ENCODE measurements at regions not wholly inside any gene's neighbourhood (a gene's known extent, or its start where the extent isn't known, plus 50 kb on each side); places are given as distances from the start of the nearest gene placed in this dataset.

DNA sequence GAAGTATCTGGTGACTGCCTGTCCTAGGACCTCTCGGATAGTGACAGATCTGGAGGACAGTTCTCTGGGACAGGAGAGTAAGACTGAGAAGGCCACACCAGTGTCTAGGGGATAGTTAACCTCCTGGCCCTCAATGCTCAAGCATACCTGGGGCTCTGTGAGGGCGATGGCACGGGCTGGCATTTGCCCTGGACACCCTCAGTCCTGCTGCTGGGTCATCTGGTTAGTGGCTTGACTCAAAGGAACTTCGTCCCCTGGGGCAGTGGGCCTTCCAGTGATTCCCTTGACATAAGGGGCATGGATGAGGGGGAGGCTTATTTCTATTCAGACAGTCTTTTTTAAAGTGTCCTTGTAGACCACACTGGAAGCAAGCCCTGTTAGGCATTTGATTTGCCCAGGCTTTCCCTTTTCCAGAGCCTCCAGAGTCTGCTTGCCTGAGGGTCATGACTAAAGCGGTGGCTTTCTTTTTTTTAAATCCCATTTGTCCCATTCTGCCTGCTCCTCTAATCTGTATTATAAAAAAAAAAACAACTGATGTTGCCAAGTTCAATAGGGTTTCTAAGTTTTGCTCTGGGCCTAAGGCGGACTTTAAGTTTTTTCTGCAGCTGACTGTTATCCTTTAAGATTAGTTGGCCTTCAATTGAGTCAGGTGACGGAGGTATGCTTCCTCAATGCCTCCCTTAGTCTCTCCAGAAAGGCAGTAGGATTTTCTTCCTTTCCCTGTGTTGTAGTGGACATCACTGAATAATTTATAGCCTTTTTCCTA lies 2083.5 kb upstream of the C9orf72 start (continued):
- no peak for TF ChIP-seq EGR1 (IDR thresholded peaks at IDR 0.05; ENCODE audit: borderline replicate concordance, low read depth, low read length)
- TF ChIP-seq JUND (IDR thresholded peaks at IDR 0.05; ENCODE audit: low read length), result no peak
- no peak for TF ChIP-seq JUN (IDR thresholded peaks at IDR 0.05; ENCODE audit: low read depth, low read length)
- TF ChIP-seq POLR2A (IDR thresholded peaks at IDR 0.05; ENCODE audit: control extremely low read depth in 1 of 2, low read depth in 2 of 2, low read length in 2 of 2), result no peak
- TF ChIP-seq CREB1 (IDR thresholded peaks at IDR 0.05), result no peak
- TF ChIP-seq RAD21 (IDR thresholded peaks at IDR 0.05 in 1 of 2, conservative IDR thresholded peaks at IDR 0.05 in 1 of 2; ENCODE audit: low read depth in 2 of 2, low read length in 2 of 2), result no peak
